ENCODE measurements at regions not wholly inside any gene's neighbourhood (a gene's known extent, or its start where the extent isn't known, plus 50 kb on each side); places are given as distances from the start of the nearest gene placed in this dataset.

DNA sequence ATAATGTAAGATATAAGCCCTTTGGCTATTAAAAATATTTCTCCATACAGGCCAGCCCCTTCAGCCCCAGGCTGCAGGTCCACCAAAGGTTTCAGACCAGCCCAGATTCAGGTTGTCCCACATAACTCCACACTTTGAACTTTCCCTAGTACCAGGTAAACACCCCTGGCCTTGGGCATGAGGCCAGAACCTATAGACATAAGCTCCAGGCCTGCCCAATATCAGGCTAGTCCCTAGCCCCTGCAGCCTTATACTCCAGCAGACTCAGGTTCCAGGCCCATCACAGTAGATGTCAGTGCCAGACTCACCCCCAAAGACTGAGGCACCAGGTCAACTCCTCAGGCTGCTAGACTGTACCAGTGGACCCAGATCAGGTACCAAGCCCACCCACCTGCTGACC is 178.5 kb upstream of the DAAM1 start:
- no peak for TF ChIP-seq POLR2A (IDR thresholded peaks at IDR 0.05)
- TF ChIP-seq, protein P1, sequence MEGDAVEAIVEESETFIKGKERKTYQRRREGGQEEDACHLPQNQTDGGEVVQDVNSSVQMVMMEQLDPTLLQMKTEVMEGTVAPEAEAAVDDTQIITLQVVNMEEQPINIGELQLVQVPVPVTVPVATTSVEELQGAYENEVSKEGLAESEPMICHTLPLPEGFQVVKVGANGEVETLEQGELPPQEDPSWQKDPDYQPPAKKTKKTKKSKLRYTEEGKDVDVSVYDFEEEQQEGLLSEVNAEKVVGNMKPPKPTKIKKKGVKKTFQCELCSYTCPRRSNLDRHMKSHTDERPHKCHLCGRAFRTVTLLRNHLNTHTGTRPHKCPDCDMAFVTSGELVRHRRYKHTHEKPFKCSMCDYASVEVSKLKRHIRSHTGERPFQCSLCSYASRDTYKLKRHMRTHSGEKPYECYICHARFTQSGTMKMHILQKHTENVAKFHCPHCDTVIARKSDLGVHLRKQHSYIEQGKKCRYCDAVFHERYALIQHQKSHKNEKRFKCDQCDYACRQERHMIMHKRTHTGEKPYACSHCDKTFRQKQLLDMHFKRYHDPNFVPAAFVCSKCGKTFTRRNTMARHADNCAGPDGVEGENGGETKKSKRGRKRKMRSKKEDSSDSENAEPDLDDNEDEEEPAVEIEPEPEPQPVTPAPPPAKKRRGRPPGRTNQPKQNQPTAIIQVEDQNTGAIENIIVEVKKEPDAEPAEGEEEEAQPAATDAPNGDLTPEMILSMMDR (IDR thresholded peaks at IDR 0.05): no peak
- Histone ChIP-seq H3K27ac (no peak overlapping the region), H3K4me1 (no peaks in the 10 kb centered on the region), H3K9me3 (no peaks in the 10 kb centered on the region), H3K36me3 (replicated peaks in 1 of 2; ENCODE audit: insufficient read depth in 1 of 2, low read depth in 2 of 2) (no peaks in the 10 kb centered on the region), H3K4me3 (no peak overlapping the region), H3K27me3 (no peaks in the 10 kb centered on the region)
- ATAC-seq: no peak
- DNase-seq: no peak
- intact Hi-C loops (cut with DNase I): no loop called here

DNA sequence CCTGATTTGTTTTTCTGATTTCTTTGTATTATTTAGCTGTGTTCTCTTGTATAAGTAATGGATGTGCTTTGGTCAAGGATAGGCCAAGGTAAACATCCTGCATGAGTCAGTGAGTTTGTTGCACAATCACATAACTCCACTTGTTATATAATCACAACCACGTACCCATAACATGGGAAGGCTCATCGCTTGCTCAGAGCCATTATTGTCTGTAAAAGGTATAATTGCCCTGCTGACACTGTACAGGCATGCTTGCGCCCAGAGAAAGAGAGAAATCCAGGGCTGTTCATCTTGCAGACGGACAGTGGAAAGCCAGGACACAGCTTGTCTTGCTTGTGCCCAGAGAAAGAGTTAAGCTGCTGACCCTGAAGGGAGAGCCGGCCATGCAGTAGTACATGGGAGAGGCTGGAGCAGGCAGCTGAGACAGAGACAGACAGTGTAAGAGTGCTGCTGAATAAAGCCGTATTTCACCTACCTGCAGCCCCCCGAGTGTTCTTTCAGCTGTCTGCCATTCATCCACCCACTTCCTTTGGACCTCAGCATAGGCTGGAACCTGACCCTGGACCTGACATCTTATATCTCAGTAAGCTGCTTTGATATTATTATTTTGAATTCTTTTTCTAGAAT is 174.7 kb upstream of the DAAM1 start:
- no peaks in the 10 kb centered on the region for H3K9me3 ChIP-seq
- no peaks in the 10 kb centered on the region for H3K4me1 ChIP-seq
- ATAC-seq: no peak
- 74 to 76% methylated on average over 7 of the region's 7 CpGs for WGBS, 2 donors
- H3K4me3 ChIP-seq: no peak overlapping the region
- intact Hi-C loops (cut with DNase I): no loop called here
- DNase-seq: no peak
- no peak overlapping the region for H3K27ac ChIP-seq
- H3K27me3 ChIP-seq: no peaks in the 10 kb centered on the region
- no peaks in the 10 kb centered on the region for H3K36me3 ChIP-seq (replicated peaks in 1 of 2; ENCODE audit: insufficient read depth in 1 of 2, low read depth in 2 of 2)
- TF ChIP-seq, protein P1 (IDR thresholded peaks at IDR 0.05): no peak
- no peak for TF ChIP-seq POLR2A (IDR thresholded peaks at IDR 0.05)

DNA sequence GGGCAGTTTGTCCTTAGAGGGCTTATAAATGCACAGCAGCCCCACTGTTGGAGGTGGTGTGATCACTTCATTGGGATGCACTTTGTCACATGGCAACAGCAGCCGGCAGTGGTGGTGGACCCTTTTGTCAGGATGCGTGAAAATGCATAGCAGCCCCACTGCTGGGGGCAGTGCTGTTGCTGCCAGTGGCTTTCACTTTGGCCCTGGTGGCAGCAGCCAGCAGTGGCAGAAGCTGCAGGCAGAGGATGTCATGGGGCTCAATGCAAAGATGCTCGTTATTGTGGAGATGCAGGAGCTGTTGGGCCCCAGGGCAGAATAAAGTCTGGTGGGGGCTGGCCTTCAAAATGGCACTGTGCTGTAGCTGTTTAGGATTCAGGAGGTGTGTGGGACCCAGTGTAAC is 173.0 kb upstream of the DAAM1 start:
- DNase-seq (no peak), ATAC-seq (no peak)
- intact Hi-C loops (cut with DNase I): no loop called here
- 65 to 80% methylated on average over 3 of the region's 3 CpGs for WGBS, 2 donors
- no peaks in the 10 kb centered on the region for H3K27me3 ChIP-seq
- no peaks in the 10 kb centered on the region for H3K9me3 ChIP-seq
- H3K4me3 ChIP-seq: no peak overlapping the region
- H3K36me3 ChIP-seq (replicated peaks in 1 of 2; ENCODE audit: insufficient read depth in 1 of 2, low read depth in 2 of 2): no peaks in the 10 kb centered on the region
- no peak overlapping the region for H3K27ac ChIP-seq
- no peaks in the 10 kb centered on the region for H3K4me1 ChIP-seq
- TF ChIP-seq POLR2A (IDR thresholded peaks at IDR 0.05): no peak
- TF ChIP-seq, protein P1 (IDR thresholded peaks at IDR 0.05): no peak

DNA sequence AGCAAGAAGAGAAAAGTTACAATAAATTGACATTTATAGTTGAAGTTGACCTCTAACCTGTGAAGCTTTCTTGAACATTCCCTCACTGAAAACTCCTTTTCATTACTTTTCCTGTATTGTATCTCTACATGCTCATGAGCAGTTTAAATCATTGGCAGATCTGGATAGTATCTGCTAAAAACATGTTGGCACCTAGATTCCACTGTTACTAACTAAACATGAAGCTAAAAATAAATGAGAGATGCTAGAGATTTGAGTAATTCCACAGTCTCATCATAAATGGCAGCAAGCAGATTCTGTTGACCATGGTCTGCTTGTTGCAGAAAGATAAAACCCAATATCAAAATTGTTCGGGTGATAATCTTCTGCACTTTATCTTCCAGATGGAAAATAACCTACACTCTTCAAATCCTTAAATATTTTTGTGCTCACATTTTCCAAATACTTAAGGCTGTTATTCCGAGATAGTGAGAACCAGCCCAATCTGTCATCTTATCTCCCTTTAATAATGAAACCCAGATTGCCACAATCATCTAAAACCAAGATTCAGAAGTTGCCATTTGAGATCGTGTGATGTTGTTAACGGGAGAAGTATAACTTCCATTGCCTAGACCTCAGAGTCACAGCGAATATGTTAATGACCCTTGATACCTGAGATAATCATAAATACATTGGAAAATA is 171.0 kb upstream of the DAAM1 start:
- TF ChIP-seq POLR2A (IDR thresholded peaks at IDR 0.05): no peak
- TF ChIP-seq, protein P1 (IDR thresholded peaks at IDR 0.05): no peak
- Histone ChIP-seq H3K36me3 (replicated peaks in 1 of 2; ENCODE audit: insufficient read depth in 1 of 2, low read depth in 2 of 2) (no peaks in the 10 kb centered on the region), H3K27ac (no peak overlapping the region), H3K4me1 (no peaks in the 10 kb centered on the region), H3K4me3 (no peak overlapping the region), H3K27me3 (no peaks in the 10 kb centered on the region), H3K9me3 (no peaks in the 10 kb centered on the region)
- 45 to 60% methylated on average over 5 of the region's 5 CpGs for WGBS, 2 donors
- ATAC-seq: no peak
- DNase-seq: no peak
- intact Hi-C loops (cut with DNase I): no loop called here

DNA sequence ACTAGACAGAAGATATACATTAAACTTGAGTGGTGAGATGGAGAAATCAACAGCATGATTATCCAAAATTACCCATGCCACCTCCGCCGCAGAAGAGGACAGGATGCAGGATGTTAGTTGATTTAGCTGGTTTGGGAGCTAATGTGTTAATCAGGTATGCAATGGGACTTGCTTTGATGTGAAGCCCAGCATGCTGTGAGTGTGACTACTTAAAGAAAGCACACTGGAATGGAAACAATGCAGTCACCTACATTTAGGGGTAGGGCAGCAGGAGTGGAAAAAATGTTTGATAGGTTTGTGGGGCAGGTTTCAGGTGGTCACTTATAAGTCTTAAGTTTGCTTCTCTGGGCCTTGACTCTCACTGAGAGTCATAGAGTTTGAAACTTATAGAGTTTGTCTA is 170.0 kb upstream of the DAAM1 start:
- H3K27ac ChIP-seq: no peak overlapping the region
- no peak for TF ChIP-seq POLR2A (IDR thresholded peaks at IDR 0.05)
- TF ChIP-seq, protein P1 (IDR thresholded peaks at IDR 0.05): no peak
- ATAC-seq (no peak), DNase-seq (no peak)
- H3K36me3 ChIP-seq (replicated peaks in 1 of 2; ENCODE audit: insufficient read depth in 1 of 2, low read depth in 2 of 2): no peaks in the 10 kb centered on the region
- no peak overlapping the region for H3K4me3 ChIP-seq
- H3K4me1 ChIP-seq: no peaks in the 10 kb centered on the region
- H3K9me3 ChIP-seq: no peaks in the 10 kb centered on the region
- intact Hi-C loops (cut with DNase I): no loop called here
- no peaks in the 10 kb centered on the region for H3K27me3 ChIP-seq
- WGBS, 2 donors: 46 to 47% methylated on average over 2 of the region's 2 CpGs
